ENCODE measurements at regions not wholly inside any gene's neighbourhood (a gene's known extent, or its start where the extent isn't known, plus 50 kb on each side); places are given as distances from the start of the nearest gene placed in this dataset.

DNA sequence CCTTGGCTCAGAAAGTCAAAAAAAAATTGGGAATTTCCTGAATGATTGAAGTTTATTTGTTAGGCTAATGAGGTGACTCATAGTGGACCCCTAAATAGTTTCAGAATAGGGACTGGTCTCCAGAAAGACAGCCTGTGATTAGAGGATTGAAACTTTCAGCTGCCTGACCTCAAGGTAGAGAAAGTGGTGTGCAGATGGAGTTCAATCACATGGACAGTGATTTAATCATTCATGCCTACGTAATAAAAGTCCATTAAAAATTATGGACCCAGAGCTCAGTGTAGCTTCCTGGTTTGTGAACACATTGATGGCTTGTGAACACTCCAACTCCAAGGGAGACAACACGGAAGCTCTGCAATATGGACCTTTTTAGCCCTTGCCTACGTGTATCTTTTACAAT is 533.2 kb upstream of the PCDH9 start:
- Mint-ChIP-seq H3K27ac (no peak overlapping the region), H3K27me3 (ENCODE audit: insufficient read depth, low read depth) (no peaks in the 10 kb centered on the region), H3K4me1 (no peaks in the 10 kb centered on the region), H3K36me3 (no peaks in the 10 kb centered on the region), H3K4me3 (no peak overlapping the region), H3K9me3 (no peaks in the 10 kb centered on the region)
- Histone ChIP-seq H3F3A (ENCODE audit: low read depth) (no peaks in the 10 kb centered on the region), H3K4me2 (no peak overlapping the region), H3K9me3 (ENCODE audit: low read depth) (no peaks in the 10 kb centered on the region), H3K79me2 (ENCODE audit: low read depth) (no peaks in the 10 kb centered on the region), H3K4me1 (no peaks in the 10 kb centered on the region), H3K27ac (no peak overlapping the region), H3K4me3 (no peak overlapping the region), H3K27me3 (no peaks in the 10 kb centered on the region), H4K20me1 (ENCODE audit: low read depth) (no peaks in the 10 kb centered on the region), H3K36me3 (no peaks in the 10 kb centered on the region), H2AFZ (replicated peaks) (no peak overlapping the region), H3K9ac (no peak overlapping the region)
- no peak for DNase-seq (ENCODE audit: low spot score)
- no peak for TF ChIP-seq EZH2 (IDR thresholded peaks at IDR 0.05)
- TF ChIP-seq CTCF (IDR thresholded peaks at IDR 0.05): no peak
- no peak for TF ChIP-seq EZH2phosphoT487 (IDR thresholded peaks at IDR 0.05)

DNA sequence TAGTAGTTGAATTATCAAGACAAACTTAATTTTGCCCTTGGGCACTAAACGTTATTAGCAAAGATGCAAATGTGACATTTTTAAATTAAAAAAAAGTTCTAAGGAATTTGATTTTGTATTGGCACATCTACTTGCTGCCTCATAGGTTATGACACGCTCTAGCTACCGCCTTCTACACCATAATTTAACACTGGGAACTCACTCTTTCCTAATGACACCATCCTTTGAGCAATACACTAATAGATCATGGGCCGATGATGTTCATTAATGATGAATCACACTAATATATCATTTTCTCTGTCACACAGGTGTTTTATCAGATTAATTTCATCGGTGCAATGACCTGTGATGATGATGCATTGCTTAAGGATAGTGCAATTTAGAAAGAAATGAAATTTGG is 528.8 kb upstream of the PCDH9 start:
- Mint-ChIP-seq H3K27me3 (ENCODE audit: insufficient read depth, low read depth) (peaks cover 2% of the 10 kb centered on the region), H3K36me3 (peaks cover 2% of the 10 kb centered on the region), H3K4me3 (no peak overlapping the region), H3K27ac (no peak overlapping the region), H3K9me3 (peaks cover 2% of the 10 kb centered on the region), H3K4me1 (peaks cover 16% of the 10 kb centered on the region)
- no peaks in the 10 kb centered on the region for H3K9me3 ChIP-seq (ENCODE audit: low read depth)
- no peak overlapping the region for H3K4me3 ChIP-seq
- H3K4me2 ChIP-seq: no peak overlapping the region
- no peaks in the 10 kb centered on the region for H3K27me3 ChIP-seq
- H2AFZ ChIP-seq (replicated peaks): no peak overlapping the region
- H3K79me2 ChIP-seq (ENCODE audit: low read depth): no peaks in the 10 kb centered on the region
- H3K9ac ChIP-seq: no peak overlapping the region
- no peak for DNase-seq (ENCODE audit: low spot score)
- no peaks in the 10 kb centered on the region for H4K20me1 ChIP-seq (ENCODE audit: low read depth)
- no peaks in the 10 kb centered on the region for H3K36me3 ChIP-seq
- peaks cover 13% of the 10 kb centered on the region for H3F3A ChIP-seq (ENCODE audit: low read depth)
- H3K27ac ChIP-seq: no peak overlapping the region
- H3K4me1 ChIP-seq: peaks cover 22% of the 10 kb centered on the region
- no peak for TF ChIP-seq EZH2phosphoT487 (IDR thresholded peaks at IDR 0.05)
- TF ChIP-seq CTCF (IDR thresholded peaks at IDR 0.05): no peak
- no peak for TF ChIP-seq EZH2 (IDR thresholded peaks at IDR 0.05)

DNA sequence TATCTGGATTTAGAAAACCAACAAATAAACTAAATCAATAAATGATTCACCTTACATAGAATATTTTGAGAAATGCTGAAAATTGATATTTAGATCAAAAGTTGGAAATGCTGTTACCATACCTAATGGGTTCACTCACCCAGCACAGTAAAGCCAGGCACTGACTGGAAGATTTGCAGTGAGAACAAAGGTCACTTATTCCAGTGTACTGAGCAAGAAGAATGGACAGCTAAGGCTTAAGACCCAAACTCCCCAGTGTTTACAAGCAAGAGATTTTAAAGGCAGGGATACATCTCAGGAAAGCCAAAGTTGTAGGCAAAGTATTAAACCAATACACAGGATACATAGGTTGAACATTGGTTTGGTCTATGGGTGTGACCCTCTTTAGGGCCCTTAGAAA is 523.9 kb upstream of the PCDH9 start:
- H3F3A ChIP-seq (ENCODE audit: low read depth): peaks cover 18% of the 10 kb centered on the region
- H3K27me3 ChIP-seq: no peaks in the 10 kb centered on the region
- Mint-ChIP-seq H3K27me3 (ENCODE audit: insufficient read depth, low read depth) (peaks cover 2% of the 10 kb centered on the region), H3K4me3 (no peak overlapping the region), H3K36me3 (peaks cover 2% of the 10 kb centered on the region), H3K9me3 (peaks cover 5% of the 10 kb centered on the region), H3K4me1 (peaks cover 33% of the 10 kb centered on the region), H3K27ac (peak overlapping the region; percentile 79)
- H3K27ac ChIP-seq: peak overlapping the region; percentile 60
- H3K4me3 ChIP-seq: peak overlapping the region; percentile 15
- TF ChIP-seq EZH2phosphoT487 (IDR thresholded peaks at IDR 0.05) (peak; percentile 21), EZH2 (IDR thresholded peaks at IDR 0.05) (no peak)
- H3K9ac ChIP-seq: no peak overlapping the region
- peak overlapping the region; percentile 64 for H3K4me2 ChIP-seq
- DNase-seq (ENCODE audit: low spot score): peak; percentile 90
- peaks cover under 1% of the 10 kb centered on the region for H3K36me3 ChIP-seq
- no peaks in the 10 kb centered on the region for H4K20me1 ChIP-seq (ENCODE audit: low read depth)
- H2AFZ ChIP-seq (replicated peaks): no peak overlapping the region
- no peaks in the 10 kb centered on the region for H3K9me3 ChIP-seq (ENCODE audit: low read depth)
- H3K79me2 ChIP-seq (ENCODE audit: low read depth): no peaks in the 10 kb centered on the region
- peaks cover 34% of the 10 kb centered on the region for H3K4me1 ChIP-seq

- H3K36me3 Mint-ChIP-seq: peaks cover 2% of the 10 kb centered on the region
- Histone ChIP-seq H3K4me2 (no peak overlapping the region), H3K9me3 (ENCODE audit: low read depth) (no peaks in the 10 kb centered on the region), H3K79me2 (ENCODE audit: low read depth) (no peaks in the 10 kb centered on the region), H3K27ac (no peak overlapping the region), H3F3A (ENCODE audit: low read depth) (peaks cover 18% of the 10 kb centered on the region), H3K9ac (no peak overlapping the region), H3K4me1 (peaks cover 28% of the 10 kb centered on the region), H2AFZ (replicated peaks) (no peak overlapping the region), H3K27me3 (no peaks in the 10 kb centered on the region), H3K36me3 (peaks cover 4% of the 10 kb centered on the region), H4K20me1 (ENCODE audit: low read depth) (no peaks in the 10 kb centered on the region), H3K4me3 (no peak overlapping the region)
- H3K27me3 Mint-ChIP-seq (ENCODE audit: insufficient read depth, low read depth): peaks cover 2% of the 10 kb centered on the region
- TF ChIP-seq EZH2phosphoT487 (IDR thresholded peaks at IDR 0.05): no peak
- TF ChIP-seq CTCF (IDR thresholded peaks at IDR 0.05): no peak
- no peak for TF ChIP-seq EZH2 (IDR thresholded peaks at IDR 0.05)
- no peak overlapping the region for H3K4me3 Mint-ChIP-seq
- H3K27ac Mint-ChIP-seq: peak overlapping the region; percentile 42
- peaks cover 33% of the 10 kb centered on the region for H3K4me1 Mint-ChIP-seq
- DNase-seq (ENCODE audit: low spot score): no peak
- peaks cover 9% of the 10 kb centered on the region for H3K9me3 Mint-ChIP-seq
Observed at GRCh38 chr13:67752759-67753158, 522.6 kb upstream of the PCDH9 start.

All from neural progenitor cell (in vitro differentiated cells).